Ascending aorta (tissue), 2 donors: ENCODE measurements at regions not wholly inside any gene's neighbourhood (a gene's known extent, or its start where the extent isn't known, plus 50 kb on each side); places are given as distances from the start of the nearest gene placed in this dataset.

Source experiments
- DNase-seq, 2 donors: peaks; one replicate each; pipeline ENCODE4 v3.0.0-alpha.2; 2019; ENCODE audit warnings: low spot score in 2 of 2
- H3K27ac ChIP-seq, 2 donors: fragments of 200-600 bp; sonication (generic); one replicate each; pipeline ENCODE4 v1.5.1; 2016 to 2017; ENCODE audit warnings: mild to moderate bottlenecking in 1 of 2
- H3K27me3 ChIP-seq: fragments of 200-600 bp; sonication (generic); one replicate; pipeline ENCODE4 v1.5.1; 2017
- H3K36me3 ChIP-seq, 2 donors: fragments of 200-600 bp; sonication (generic); one replicate each; pipeline ENCODE4 v1.5.1; 2016
- H3K4me1 ChIP-seq, 2 donors: fragments of 200-600 bp; sonication (generic); one replicate each; pipeline ENCODE4 v1.5.1; 2016 to 2017; ENCODE audit warnings: mild to moderate bottlenecking in 1 of 2
- H3K4me3 ChIP-seq, 2 donors: fragments of 200-600 bp; sonication (generic); one replicate each; pipeline ENCODE4 v1.5.1; 2016 to 2017; ENCODE audit warnings: mild to moderate bottlenecking in 1 of 2
- H3K9me3 ChIP-seq, 2 donors: fragments of 200-600 bp; sonication (generic); one replicate each; pipeline ENCODE4 v1.5.1; 2016
- CTCF ChIP-seq, 3 experiments: fragments of 200-600 bp in 2 of 3; fragments of 450-650 bp in 1 of 3; sonication (generic) in 2 of 3; IDR thresholded peaks; one replicate each; pipeline ENCODE4 v1.5.1; 2016 to 2019; ENCODE audit warnings: antibody characterized with exemption in 3 of 3, mild to moderate bottlenecking in 1 of 3, moderate library complexity in 1 of 3
- intact Hi-C: fragments of 100-400 bp; cut with DNase I; formaldehyde crosslinking; loops from one replicate; pipeline ENCODE4 v1.15.1; 2023

GRCh38 chr2:12043131-12043530, 296.7 kb downstream of the LPIN1 start:
- no peak overlapping the region for H3K27ac ChIP-seq
- H3K36me3 ChIP-seq, result no peaks in the 10 kb centered on the region
- no peak for TF ChIP-seq CTCF (IDR thresholded peaks at IDR 0.05)
- DNase-seq, result no peak
- H3K9me3 ChIP-seq, result no peaks in the 10 kb centered on the region
- no peak overlapping the region for H3K4me3 ChIP-seq
- intact Hi-C loops, result no loop called here
- H3K4me1 ChIP-seq, result no peaks in the 10 kb centered on the region
- H3K27me3 ChIP-seq, result no peaks in the 10 kb centered on the region

- Histone ChIP-seq H3K27me3 (no peaks in the 10 kb centered on the region), H3K27ac (no peak overlapping the region), H3K4me3 (no peak overlapping the region), H3K4me1 (no peaks in the 10 kb centered on the region), H3K9me3 (no peaks in the 10 kb centered on the region), H3K36me3 (no peaks in the 10 kb centered on the region)
- DNase-seq, result no peak
- intact Hi-C loops, result no loop called here
- TF ChIP-seq CTCF (IDR thresholded peaks at IDR 0.05), result no peak
These were observed 298.4 kb downstream of the LPIN1 start for GRCh38 chr2:12044857-12045256.

- no peaks in the 10 kb centered on the region for H3K36me3 ChIP-seq
- no peak for DNase-seq
- H3K27me3 ChIP-seq, result no peaks in the 10 kb centered on the region
- H3K27ac ChIP-seq, result no peak overlapping the region
- no peaks in the 10 kb centered on the region for H3K4me1 ChIP-seq
- intact Hi-C loops, result no loop called here
- no peak for TF ChIP-seq CTCF (IDR thresholded peaks at IDR 0.05)
- no peaks in the 10 kb centered on the region for H3K9me3 ChIP-seq
- no peak overlapping the region for H3K4me3 ChIP-seq
These were observed 299.4 kb downstream of the LPIN1 start for GRCh38 chr2:12045864-12046291.

GRCh38 chr2:12046641-12047040, 300.2 kb downstream of the LPIN1 start:
- intact Hi-C loops, result no loop called here
- Histone ChIP-seq H3K4me1 (no peaks in the 10 kb centered on the region), H3K9me3 (no peaks in the 10 kb centered on the region), H3K27me3 (no peaks in the 10 kb centered on the region), H3K4me3 (no peak overlapping the region), H3K27ac (no peak overlapping the region), H3K36me3 (no peaks in the 10 kb centered on the region)
- no peak for DNase-seq
- TF ChIP-seq CTCF (IDR thresholded peaks at IDR 0.05), result no peak

GRCh38 chr2:12047761-12048160, 301.3 kb downstream of the LPIN1 start:
- H3K9me3 ChIP-seq, result no peaks in the 10 kb centered on the region
- TF ChIP-seq CTCF (IDR thresholded peaks at IDR 0.05), result no peak
- no peak for DNase-seq
- intact Hi-C loops, result no loop called here
- no peaks in the 10 kb centered on the region for H3K36me3 ChIP-seq
- no peaks in the 10 kb centered on the region for H3K27me3 ChIP-seq
- no peaks in the 10 kb centered on the region for H3K4me1 ChIP-seq
- H3K4me3 ChIP-seq, result no peak overlapping the region
- no peak overlapping the region for H3K27ac ChIP-seq

GRCh38 chr2:12048550-12048949, 302.1 kb downstream of the LPIN1 start:
- Histone ChIP-seq H3K36me3 (no peaks in the 10 kb centered on the region), H3K4me3 (no peak overlapping the region), H3K27ac (no peak overlapping the region), H3K4me1 (no peaks in the 10 kb centered on the region), H3K27me3 (no peaks in the 10 kb centered on the region), H3K9me3 (no peaks in the 10 kb centered on the region)
- intact Hi-C loops, result no loop called here
- no peak for TF ChIP-seq CTCF (IDR thresholded peaks at IDR 0.05)
- DNase-seq, result no peak
